OCI-LY7 (cell line): ENCODE measurements at regions not wholly inside any gene's neighbourhood (a gene's known extent, or its start where the extent isn't known, plus 50 kb on each side); places are given as distances from the start of the nearest gene placed in this dataset.

Experiments
- CTCF ChIP-seq: fragments of 200-600 bp; sonication (generic); conservative IDR thresholded peaks from 2 replicates; pipeline ENCODE4 v1.5.1; 2014; ENCODE audit warnings: mild to moderate bottlenecking, antibody characterized with exemption, low read length, moderate library complexity, mixed read lengths
- EZH2phosphoT487 ChIP-seq: fragments of 200-600 bp; sonication (generic); IDR thresholded peaks from 2 replicates; pipeline ENCODE4 v1.6.1; 2018; ENCODE audit warnings: low read depth, borderline replicate concordance, mild to moderate bottlenecking, mixed run types, antibody characterized with exemption, low read length, moderate library complexity, mixed read lengths

DNA sequence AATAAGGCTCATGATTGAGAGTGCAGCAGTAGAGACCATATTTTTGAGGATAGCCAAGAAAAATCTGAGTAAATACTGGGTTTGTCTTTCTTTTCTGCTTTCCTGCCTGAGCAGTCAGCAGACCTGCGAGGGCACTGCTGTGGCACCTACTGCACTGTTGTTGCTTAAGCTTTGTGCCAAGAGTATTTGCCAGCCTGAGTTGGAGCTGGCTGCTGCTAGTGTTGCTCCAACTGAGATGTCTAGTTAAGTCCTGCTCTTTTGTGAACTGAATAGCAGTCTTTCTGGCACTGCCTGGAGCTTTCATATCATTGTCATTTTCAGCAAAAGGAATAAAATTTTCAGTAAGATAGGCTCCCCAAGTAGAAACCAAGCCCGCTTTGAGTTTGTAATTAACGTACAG lies 214.5 kb upstream of the P2RY1 start:
- TF ChIP-seq CTCF (no peak), EZH2phosphoT487 (no peak)
